EH (cell line): ENCODE measurements at regions not wholly inside any gene's neighbourhood (a gene's known extent, or its start where the extent isn't known, plus 50 kb on each side); places are given as distances from the start of the nearest gene placed in this dataset.
"Not testable (repeated sequence)": the region's sequence is repeated elsewhere in the genome, so short reads cannot be mapped to it uniquely, and the experiment has no call there.

ENCODE experiments used
- DNase-seq: peaks from one replicate; pipeline ENCODE4 v3.0.0-alpha.2; 2015; ENCODE audit warnings: low read depth

- DNase-seq = no peak
Observed at GRCh38 chr1:57572016-57572415, 148.2 kb upstream of the DAB1 start.

- not testable (repeated sequence) for DNase-seq
Observed at GRCh38 chr1:57558066-57558465, 134.2 kb upstream of the DAB1 start.

- no peak for DNase-seq
Observed at GRCh38 chr1:57553666-57554065, 129.8 kb upstream of the DAB1 start.

- no peak for DNase-seq
Observed at GRCh38 chr1:57551476-57551875, 127.6 kb upstream of the DAB1 start.

- DNase-seq = no peak
Observed at GRCh38 chr1:57550092-57550491, 126.2 kb upstream of the DAB1 start.

- no peak for DNase-seq
Observed at GRCh38 chr1:57549300-57549699, 125.4 kb upstream of the DAB1 start.

GRCh38 chr1:57546549-57547330 lies 122.9 kb upstream of the DAB1 start:
- no peak for DNase-seq

- no peak for DNase-seq
Observed at GRCh38 chr1:57544345-57544744, 120.5 kb upstream of the DAB1 start.

GRCh38 chr1:57536749-57537423 lies 113.0 kb upstream of the DAB1 start:
- no peak for DNase-seq

- DNase-seq = no peak
Observed at GRCh38 chr1:57532299-57532698, 108.4 kb upstream of the DAB1 start.

GRCh38 chr1:57530911-57531260 lies 107.0 kb upstream of the DAB1 start:
- not testable (repeated sequence) for DNase-seq

- no peak for DNase-seq
Observed at GRCh38 chr1:57530206-57530910, 106.5 kb upstream of the DAB1 start.

GRCh38 chr1:57522575-57522974 lies 98.7 kb upstream of the DAB1 start:
- DNase-seq = no peak

- DNase-seq = no peak
Observed at GRCh38 chr1:57520743-57521515, 97.1 kb upstream of the DAB1 start.

GRCh38 chr1:57518496-57518895 lies 94.6 kb upstream of the DAB1 start:
- DNase-seq = no peak

- DNase-seq = no peak
Observed at GRCh38 chr1:57517587-57518374, 93.9 kb upstream of the DAB1 start.

GRCh38 chr1:57512386-57512785 lies 88.5 kb upstream of the DAB1 start:
- no peak for DNase-seq

GRCh38 chr1:57506941-57507340 lies 83.1 kb upstream of the DAB1 start:
- DNase-seq = no peak

GRCh38 chr1:57503337-57503736 lies 79.5 kb upstream of the DAB1 start:
- DNase-seq = no peak

GRCh38 chr1:57500136-57500830 lies 76.4 kb upstream of the DAB1 start:
- DNase-seq = no peak

- DNase-seq = peak; percentile 16
Observed at GRCh38 chr1:57494530-57495079, 70.7 kb upstream of the DAB1 start.
